IPS DF 6.9 (cell line): ENCODE measurements at regions not wholly inside any gene's neighbourhood (a gene's known extent, or its start where the extent isn't known, plus 50 kb on each side); places are given as distances from the start of the nearest gene placed in this dataset.

Source experiments
- DNase-seq: peaks from one replicate; pipeline ENCODE4 v3.0.0-alpha.2; 2013; ENCODE audit warnings: low read depth, low spot score
- H3K27ac ChIP-seq: one replicate; pipeline ENCODE4 v1.5.1; 2013; ENCODE audit warnings: low read length, control low read depth
- H3K27me3 ChIP-seq: 2 replicates; pipeline ENCODE4 v1.6.1; 2013; ENCODE audit warnings: mild to moderate bottlenecking, low read length; ENCODE audit not compliant: control insufficient read depth, insufficient read depth
- H3K36me3 ChIP-seq: 2 replicates; pipeline ENCODE4 v1.6.1; 2013; ENCODE audit warnings: low read length; ENCODE audit not compliant: control insufficient read depth, insufficient read depth
- H3K4me1 ChIP-seq: 2 replicates; pipeline ENCODE4 v1.6.1; 2013; ENCODE audit warnings: low read length; ENCODE audit not compliant: control insufficient read depth, insufficient read depth
- H3K4me3 ChIP-seq: 2 replicates; pipeline ENCODE4 v1.5.1; 2013; ENCODE audit warnings: mild to moderate bottlenecking, low read length
- H3K9me3 ChIP-seq: 2 replicates; pipeline ENCODE4 v1.6.1; 2013; ENCODE audit warnings: low read length, inconsistent platforms; ENCODE audit not compliant: control insufficient read depth, insufficient read depth
- WGBS: extraction: QIAGEN DNeasy Blood & Tissue Kit; methylation state at CpG from one replicate; pipeline ENCODE4 v1.1.7; 2013; ENCODE audit warnings: mixed read lengths, missing lambda C conversion rate; ENCODE audit not compliant: insufficient read length, insufficient coverage; 5-methylcytosine and 5-hydroxymethylcytosine counted together

DNA sequence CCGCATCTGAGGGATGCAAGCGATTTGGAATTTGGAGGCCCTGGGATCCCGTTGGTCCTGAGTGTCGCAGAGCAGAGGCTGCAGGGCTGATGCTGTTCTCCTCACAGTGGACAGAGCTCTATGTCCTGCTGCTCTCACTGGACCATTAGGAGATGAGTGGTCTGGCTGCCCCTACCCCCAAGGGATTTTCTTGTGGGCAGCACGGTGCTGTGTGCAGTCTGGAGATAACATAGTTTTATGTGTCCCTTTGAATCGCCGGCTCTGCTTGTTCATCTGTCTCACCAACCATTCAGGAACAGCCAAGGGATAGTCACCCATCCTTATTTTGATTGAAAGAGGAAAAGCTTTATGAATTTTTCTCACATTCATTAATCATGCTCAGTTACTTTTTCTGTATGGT lies 49.9 kb downstream of the CHRM3 start:
- no CpG with 5 or more reads among the region's 7 CpGs for WGBS
- DNase-seq: no peak

DNA sequence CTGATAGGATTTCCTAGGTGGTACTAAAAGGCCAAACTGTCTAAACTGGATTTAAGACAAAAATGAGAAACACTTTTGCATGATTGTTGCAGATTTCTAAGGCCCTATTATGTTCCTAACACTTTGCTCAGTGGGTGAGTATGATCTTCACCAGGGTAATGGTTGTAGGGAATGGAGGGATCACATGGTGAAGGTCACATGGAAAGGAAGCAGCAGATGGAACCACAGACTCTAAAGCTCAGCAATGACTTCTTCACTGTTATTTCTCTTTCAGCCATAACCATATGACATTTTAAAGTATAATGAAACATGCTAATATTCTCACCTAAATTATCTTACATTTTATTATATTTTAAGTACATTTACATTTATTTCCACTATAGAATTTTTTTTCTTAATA lies 51.5 kb downstream of the CHRM3 start:
- Histone ChIP-seq H3K36me3 (no peaks in the 10 kb centered on the region), H3K4me3 (no peak overlapping the region), H3K9me3 (no peaks in the 10 kb centered on the region), H3K27ac (no peak overlapping the region), H3K27me3 (no peaks in the 10 kb centered on the region), H3K4me1 (no peaks in the 10 kb centered on the region)
- DNase-seq: no peak

More for the DNA sequence above, 49.9 kb downstream of the CHRM3 start:
- Histone ChIP-seq H3K36me3 (no peaks in the 10 kb centered on the region), H3K4me1 (no peaks in the 10 kb centered on the region), H3K9me3 (no peaks in the 10 kb centered on the region), H3K27me3 (no peaks in the 10 kb centered on the region), H3K27ac (no peak overlapping the region), H3K4me3 (no peak overlapping the region)

DNA sequence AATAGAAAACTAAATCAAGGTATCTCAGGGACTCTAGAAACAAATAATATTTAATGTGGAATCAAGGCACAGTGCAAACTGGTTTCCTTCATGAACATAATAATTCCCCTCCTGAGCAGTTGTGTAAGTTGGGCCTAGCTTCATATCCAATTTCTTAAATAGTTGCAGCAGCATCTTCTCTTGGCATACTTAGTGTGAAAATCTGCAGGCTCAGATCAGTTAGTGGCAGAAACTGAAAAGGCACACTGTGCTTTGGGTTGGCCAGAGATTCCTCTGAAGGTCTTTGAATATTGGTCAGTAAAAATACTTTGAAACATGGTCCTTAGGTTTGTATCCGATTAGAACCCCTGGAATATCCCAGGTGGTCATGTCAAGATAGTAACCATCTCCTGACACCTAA lies 52.5 kb downstream of the CHRM3 start:
- H3K36me3 ChIP-seq: no peaks in the 10 kb centered on the region
- H3K4me3 ChIP-seq: no peak overlapping the region
- no peak overlapping the region for H3K27ac ChIP-seq
- DNase-seq: no peak
- WGBS: no CpG with 5 or more reads among the region's 1 CpG
- no peaks in the 10 kb centered on the region for H3K4me1 ChIP-seq
- no peaks in the 10 kb centered on the region for H3K27me3 ChIP-seq
- H3K9me3 ChIP-seq: no peaks in the 10 kb centered on the region

DNA sequence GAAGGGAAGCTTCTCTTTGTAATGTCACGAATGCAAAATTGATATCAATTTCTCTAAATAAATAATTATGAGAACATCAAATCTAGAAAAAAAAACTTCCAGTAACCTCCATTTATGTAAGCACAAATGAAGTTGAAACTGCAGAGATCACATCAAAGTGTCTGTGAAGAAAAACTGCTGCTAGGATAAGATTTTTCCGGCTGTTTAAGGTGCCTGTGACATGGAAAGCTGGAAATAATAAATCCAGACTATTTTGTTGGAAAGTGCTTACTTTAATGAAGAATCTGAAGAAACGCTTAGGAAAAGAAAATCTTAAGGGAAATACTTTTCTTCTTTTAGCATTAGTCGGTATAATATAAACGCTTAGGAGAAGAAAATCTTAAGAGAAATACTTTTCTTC lies 57.0 kb downstream of the CHRM3 start:
- WGBS: no CpG with 5 or more reads among the region's 5 CpGs
- no peaks in the 10 kb centered on the region for H3K9me3 ChIP-seq
- H3K4me1 ChIP-seq: no peaks in the 10 kb centered on the region
- DNase-seq: no peak
- no peaks in the 10 kb centered on the region for H3K36me3 ChIP-seq
- no peak overlapping the region for H3K4me3 ChIP-seq
- no peaks in the 10 kb centered on the region for H3K27me3 ChIP-seq
- no peak overlapping the region for H3K27ac ChIP-seq

DNA sequence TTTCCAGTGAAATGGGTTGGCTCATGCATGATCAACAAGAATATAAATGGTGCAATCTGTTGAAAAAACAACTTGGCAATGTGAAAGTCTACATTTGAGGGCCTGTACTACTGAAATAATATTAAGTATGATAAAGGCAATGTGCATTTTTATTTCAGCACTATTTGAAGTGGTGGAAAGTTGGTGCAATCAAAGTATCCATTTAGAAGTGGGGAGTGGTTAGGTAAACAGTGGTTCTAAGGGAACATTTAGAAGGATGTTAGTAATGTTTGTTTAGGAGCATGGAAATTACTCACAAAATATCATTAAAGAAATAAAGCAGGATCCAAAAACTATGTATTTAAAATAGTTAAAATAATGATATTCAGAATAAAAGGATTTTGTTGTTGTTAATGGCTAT lies 60.2 kb downstream of the CHRM3 start:
- Histone ChIP-seq H3K9me3 (no peaks in the 10 kb centered on the region), H3K4me1 (no peaks in the 10 kb centered on the region), H3K4me3 (no peak overlapping the region), H3K36me3 (no peaks in the 10 kb centered on the region), H3K27me3 (no peaks in the 10 kb centered on the region), H3K27ac (no peak overlapping the region)
- no peak for DNase-seq

DNA sequence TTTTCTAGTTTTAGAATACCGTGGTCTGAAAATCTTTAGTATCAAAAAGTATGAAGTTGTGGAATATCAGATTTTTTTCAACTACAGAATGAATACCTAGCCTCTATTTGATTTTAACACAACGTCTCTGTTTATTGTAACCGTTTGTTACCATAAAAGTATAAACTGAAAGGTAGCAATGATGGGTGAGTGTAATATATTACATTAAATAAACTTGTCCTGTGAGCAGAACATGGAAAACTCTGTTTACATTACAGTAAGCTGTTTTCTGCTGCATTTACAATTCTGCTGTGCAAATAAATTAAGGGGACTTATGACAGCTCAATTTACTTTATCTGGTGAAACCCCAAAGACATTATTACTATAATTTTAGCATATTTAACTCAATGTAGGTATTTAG lies 62.5 kb downstream of the CHRM3 start:
- Histone ChIP-seq H3K36me3 (no peaks in the 10 kb centered on the region), H3K9me3 (no peaks in the 10 kb centered on the region), H3K27ac (no peak overlapping the region), H3K4me1 (no peaks in the 10 kb centered on the region), H3K4me3 (no peak overlapping the region), H3K27me3 (no peaks in the 10 kb centered on the region)
- no peak for DNase-seq
- WGBS: no CpG with 5 or more reads among the region's 3 CpGs

DNA sequence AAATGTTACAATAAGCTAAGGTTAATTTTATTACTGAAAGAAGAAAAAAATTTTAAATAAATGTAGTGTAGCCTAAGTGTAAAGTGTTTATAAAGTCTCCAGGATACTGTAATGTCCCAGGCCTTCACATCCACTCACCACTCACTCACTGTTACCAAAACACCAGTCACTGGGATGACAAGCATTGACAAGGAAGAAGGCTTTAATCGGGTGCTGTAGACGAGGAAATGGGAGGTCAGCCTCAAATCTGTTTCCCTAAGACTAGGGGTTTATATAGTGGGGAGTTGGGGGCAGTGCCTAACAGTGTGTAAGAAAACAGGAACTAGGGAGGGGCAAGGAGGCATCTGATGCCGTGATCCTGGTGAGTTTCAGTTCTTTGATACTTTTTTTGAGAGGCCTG lies 69.4 kb downstream of the CHRM3 start:
- no CpG with 5 or more reads among the region's 3 CpGs for WGBS
- no peaks in the 10 kb centered on the region for H3K27me3 ChIP-seq
- H3K9me3 ChIP-seq: peaks cover 2% of the 10 kb centered on the region
- no peak for DNase-seq
- H3K4me1 ChIP-seq: no peaks in the 10 kb centered on the region
- no peaks in the 10 kb centered on the region for H3K36me3 ChIP-seq
- H3K27ac ChIP-seq: no peak overlapping the region
- H3K4me3 ChIP-seq: no peak overlapping the region

DNA sequence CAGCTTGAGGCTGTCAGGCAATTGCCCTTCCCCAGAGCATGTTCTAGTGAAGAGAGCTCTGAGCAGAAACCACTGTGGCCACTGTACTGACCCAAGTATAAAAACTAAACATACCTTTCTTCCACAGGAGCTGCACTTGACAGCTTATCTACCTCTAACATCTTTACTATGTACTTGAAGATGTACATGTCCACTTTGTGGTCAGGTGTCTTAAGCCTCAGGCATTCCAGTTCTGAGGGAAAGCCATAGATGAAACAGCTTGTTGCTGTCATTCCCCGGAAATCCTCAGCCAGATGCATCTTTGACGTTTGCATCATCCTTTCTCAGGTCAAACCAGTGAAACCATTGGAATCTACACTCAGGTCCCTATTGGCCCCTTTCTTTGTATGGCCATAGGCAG lies 70.4 kb downstream of the CHRM3 start:
- H3K27ac ChIP-seq: no peak overlapping the region
- WGBS: no CpG with 5 or more reads among the region's 2 CpGs
- no peak overlapping the region for H3K4me3 ChIP-seq
- no peaks in the 10 kb centered on the region for H3K27me3 ChIP-seq
- no peaks in the 10 kb centered on the region for H3K4me1 ChIP-seq
- no peak for DNase-seq
- peaks cover 2% of the 10 kb centered on the region for H3K9me3 ChIP-seq
- no peaks in the 10 kb centered on the region for H3K36me3 ChIP-seq

DNA sequence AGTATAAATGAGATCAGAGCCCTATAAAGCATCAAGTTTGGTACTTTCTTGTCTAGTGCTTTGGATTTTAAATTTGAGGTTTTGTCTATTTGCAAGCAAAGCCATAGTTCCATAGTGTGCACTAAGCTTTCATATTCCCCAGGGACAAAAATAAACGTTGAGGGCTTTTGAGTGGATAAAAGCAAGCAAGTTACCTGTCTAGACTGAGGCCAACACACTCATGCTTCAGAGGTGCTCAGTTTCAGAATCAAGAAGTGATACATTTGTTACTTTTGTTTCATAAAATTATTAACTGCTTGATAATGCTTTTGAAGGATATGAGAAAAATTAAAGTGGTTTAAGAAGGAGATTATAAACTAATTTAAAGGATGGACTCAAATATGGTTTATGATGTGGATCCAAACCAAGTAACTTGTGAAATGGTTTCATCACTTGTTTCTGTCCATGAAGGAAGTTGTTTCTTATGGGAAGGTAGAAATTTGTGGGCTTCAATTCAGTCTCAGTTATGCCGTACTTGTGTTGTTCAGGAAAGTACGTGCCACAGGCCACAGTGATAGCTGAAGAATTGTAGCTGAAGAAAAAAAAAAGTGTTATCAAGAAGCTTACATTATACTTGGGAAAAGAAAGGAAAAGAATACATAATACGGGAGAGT lies 71.2 kb downstream of the CHRM3 start:
- WGBS: 100% methylated on average over 1 of the region's 4 CpGs

DNA sequence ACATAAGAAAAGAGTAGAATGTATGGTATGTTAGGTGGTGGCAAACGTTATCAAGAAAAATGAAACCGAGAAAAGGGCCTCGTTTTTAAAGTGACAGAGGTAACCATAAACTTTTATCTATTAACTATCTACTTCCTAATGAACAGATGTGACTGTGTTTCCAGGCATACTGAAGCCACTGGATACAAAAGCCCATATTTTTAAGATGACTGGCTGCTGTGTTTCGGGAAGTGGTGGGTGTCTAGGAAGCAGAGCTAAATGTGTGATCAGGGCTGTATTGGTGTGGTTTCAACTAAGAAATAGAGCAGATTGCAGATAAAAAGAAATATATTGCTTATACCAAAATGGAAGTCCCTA lies 71.8 kb downstream of the CHRM3 start:
- no peak overlapping the region for H3K27ac ChIP-seq
- H3K27me3 ChIP-seq: no peaks in the 10 kb centered on the region
- no peak overlapping the region for H3K4me3 ChIP-seq
- 100% methylated on average over 1 of the region's 4 CpGs for WGBS
- H3K9me3 ChIP-seq: peaks cover 2% of the 10 kb centered on the region
- no peaks in the 10 kb centered on the region for H3K36me3 ChIP-seq
- DNase-seq: no peak
- no peaks in the 10 kb centered on the region for H3K4me1 ChIP-seq

More for the DNA sequence above, 71.2 kb downstream of the CHRM3 start:
- H3K9me3 ChIP-seq: peaks cover 2% of the 10 kb centered on the region
- H3K27ac ChIP-seq: no peak overlapping the region
- H3K27me3 ChIP-seq: no peaks in the 10 kb centered on the region
- no peaks in the 10 kb centered on the region for H3K4me1 ChIP-seq
- DNase-seq: no peak
- no peaks in the 10 kb centered on the region for H3K36me3 ChIP-seq
- no peak overlapping the region for H3K4me3 ChIP-seq

DNA sequence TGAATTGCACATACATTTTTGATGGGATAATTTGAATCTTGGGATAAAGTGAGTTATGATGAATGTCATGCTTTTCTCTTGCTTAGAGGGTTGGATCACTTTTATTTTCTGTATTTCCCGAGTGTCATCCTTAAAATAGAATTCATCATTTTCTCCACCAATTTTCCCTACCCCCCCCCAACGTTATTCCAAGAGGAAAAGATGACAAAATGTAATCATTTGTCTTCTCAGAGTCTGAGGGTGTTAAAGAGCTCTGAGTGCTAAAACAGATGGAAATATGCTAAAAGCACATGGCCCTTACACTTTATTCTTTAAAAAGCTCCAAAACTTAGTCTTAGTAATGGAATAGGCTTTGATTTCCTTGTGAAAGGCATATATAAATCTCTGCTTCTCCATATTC lies 81.4 kb downstream of the CHRM3 start:
- Histone ChIP-seq H3K36me3 (no peaks in the 10 kb centered on the region), H3K4me1 (no peaks in the 10 kb centered on the region), H3K9me3 (no peaks in the 10 kb centered on the region), H3K27ac (no peak overlapping the region), H3K27me3 (no peaks in the 10 kb centered on the region), H3K4me3 (no peak overlapping the region)
- no peak for DNase-seq
- WGBS: no CpG with 5 or more reads among the region's 2 CpGs
